ENCODE measurements at regions not wholly inside any gene's neighbourhood (a gene's known extent, or its start where the extent isn't known, plus 50 kb on each side); places are given as distances from the start of the nearest gene placed in this dataset.

DNA sequence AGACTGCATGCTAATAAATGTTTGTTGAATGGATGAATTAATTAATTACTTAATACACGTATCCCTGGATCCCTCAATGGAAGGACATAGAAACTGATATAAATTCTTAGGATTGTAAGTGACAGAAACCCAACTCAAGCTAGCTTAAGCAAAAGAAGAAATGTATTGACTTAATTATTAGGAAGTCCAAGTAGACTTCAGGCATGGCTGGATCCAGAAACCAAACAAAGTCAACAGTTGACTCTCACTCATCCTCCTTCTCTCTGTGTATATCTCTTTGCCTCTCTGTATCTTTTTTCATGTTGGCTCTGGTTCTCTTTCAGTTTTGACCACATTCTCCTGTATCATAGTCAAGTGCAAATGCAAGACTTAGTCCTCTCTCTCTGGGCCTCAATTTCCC lies 82.0 kb upstream of the CTNNBL1 start:
- ChIA-PET POLR2A (no interaction called here), CTCF (no interaction called here)
- Mint-ChIP-seq H3K27me3 (ENCODE audit: insufficient read depth, unreplicated experiment) (peaks cover 14% of the 10 kb centered on the region), H3K27ac (ENCODE audit: unreplicated experiment) (no peak overlapping the region), H3K36me3 (ENCODE audit: insufficient read depth, unreplicated experiment) (no peaks in the 10 kb centered on the region), H3K4me1 (ENCODE audit: low read depth, unreplicated experiment) (no peaks in the 10 kb centered on the region), H3K9me3 (ENCODE audit: unreplicated experiment) (no peaks in the 10 kb centered on the region), H3K4me3 (ENCODE audit: unreplicated experiment) (no peak overlapping the region)
- BruUV-seq (replicated peaks) = no TSS peak
- H3K4me1 ChIP-seq = no peaks in the 10 kb centered on the region
- intact Hi-C loops (cut with micrococcal nuclease; ENCODE audit: unreplicated experiment) = no loop called here
- no peak for DNase-seq
- H3K9me3 ChIP-seq = peaks cover 11% of the 10 kb centered on the region; the same call in 1 of the 2 replicates
- no peak overlapping the region for H3K4me3 ChIP-seq (ENCODE audit: low read depth, low read length)
- H3K27me3 ChIP-seq (replicated peaks; ENCODE audit: control insufficient read depth, insufficient read depth, low read length) = no peaks in the 10 kb centered on the region
- TF ChIP-seq, protein P1, sequence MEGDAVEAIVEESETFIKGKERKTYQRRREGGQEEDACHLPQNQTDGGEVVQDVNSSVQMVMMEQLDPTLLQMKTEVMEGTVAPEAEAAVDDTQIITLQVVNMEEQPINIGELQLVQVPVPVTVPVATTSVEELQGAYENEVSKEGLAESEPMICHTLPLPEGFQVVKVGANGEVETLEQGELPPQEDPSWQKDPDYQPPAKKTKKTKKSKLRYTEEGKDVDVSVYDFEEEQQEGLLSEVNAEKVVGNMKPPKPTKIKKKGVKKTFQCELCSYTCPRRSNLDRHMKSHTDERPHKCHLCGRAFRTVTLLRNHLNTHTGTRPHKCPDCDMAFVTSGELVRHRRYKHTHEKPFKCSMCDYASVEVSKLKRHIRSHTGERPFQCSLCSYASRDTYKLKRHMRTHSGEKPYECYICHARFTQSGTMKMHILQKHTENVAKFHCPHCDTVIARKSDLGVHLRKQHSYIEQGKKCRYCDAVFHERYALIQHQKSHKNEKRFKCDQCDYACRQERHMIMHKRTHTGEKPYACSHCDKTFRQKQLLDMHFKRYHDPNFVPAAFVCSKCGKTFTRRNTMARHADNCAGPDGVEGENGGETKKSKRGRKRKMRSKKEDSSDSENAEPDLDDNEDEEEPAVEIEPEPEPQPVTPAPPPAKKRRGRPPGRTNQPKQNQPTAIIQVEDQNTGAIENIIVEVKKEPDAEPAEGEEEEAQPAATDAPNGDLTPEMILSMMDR (IDR thresholded peaks at IDR 0.05; ENCODE audit: insufficient read depth in 1 of 2, low read depth in 1 of 2, low read length in 1 of 2, severe bottlenecking in 1 of 2, unreplicated experiment in 1 of 2) = no peak
- no peaks in the 10 kb centered on the region for H3K36me3 ChIP-seq (ENCODE audit: control insufficient read depth, insufficient read depth, low read length)

DNA sequence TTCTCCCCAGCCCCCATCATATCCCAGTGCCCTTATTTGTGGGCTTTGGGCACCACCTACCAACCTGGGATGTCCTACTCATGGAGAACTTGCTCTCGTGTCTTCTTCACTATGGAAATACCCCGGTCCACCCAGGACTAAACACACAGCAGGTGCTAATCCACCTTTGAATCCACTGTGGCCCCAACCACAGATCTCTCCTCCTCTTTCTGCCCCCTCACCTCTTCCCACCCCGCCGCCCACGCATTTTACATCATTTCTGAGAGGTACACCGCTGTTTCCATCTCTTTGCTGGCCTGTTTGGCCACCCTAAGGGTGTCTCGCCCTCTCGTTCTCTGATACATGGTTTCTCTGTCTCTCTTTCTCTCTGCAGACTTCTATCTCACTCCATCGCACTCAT lies 82.5 kb upstream of the CTNNBL1 start:
- H3K27ac Mint-ChIP-seq (ENCODE audit: unreplicated experiment) = no peak overlapping the region

DNA sequence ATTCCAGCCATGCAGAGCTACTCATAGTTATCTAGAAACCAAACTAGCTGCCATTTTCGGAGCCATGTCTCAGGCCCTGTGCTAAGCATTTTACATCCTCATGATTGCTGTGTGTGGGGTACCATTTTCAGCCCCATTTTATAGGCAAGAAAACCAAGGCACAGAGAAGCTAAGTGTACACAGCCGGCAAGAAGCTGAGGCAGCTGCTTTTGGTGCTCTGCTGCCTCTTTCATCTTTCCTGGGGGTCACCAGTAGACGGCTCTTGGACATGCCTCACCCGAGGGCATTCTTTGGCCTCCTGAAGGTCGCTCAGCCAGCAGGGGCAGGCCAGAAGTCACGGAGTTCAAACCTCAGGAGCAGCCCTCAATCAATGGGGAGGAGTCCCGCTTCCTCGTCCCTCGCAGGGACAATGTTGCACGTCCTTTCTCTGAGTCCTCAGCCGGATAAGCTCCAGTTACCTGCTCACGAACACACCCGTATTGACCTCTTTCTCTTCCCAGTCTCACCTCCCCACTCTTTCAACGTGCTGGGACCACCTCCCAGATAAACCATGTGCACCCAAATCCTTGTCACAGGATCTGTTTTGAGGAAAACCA lies 82.6 kb upstream of the BLCAP start:
- Histone ChIP-seq H3K4me3 (ENCODE audit: low read depth, low read length) (no peak overlapping the region), H3K36me3 (ENCODE audit: control insufficient read depth, insufficient read depth, low read length) (no peaks in the 10 kb centered on the region), H3K27me3 (replicated peaks; ENCODE audit: control insufficient read depth, insufficient read depth, low read length) (no peaks in the 10 kb centered on the region), H3K4me1 (no peaks in the 10 kb centered on the region), H3K9me3 (peaks cover 6% of the 10 kb centered on the region; the same call in 1 of the 2 replicates)
- BruUV-seq (replicated peaks) = no TSS peak
- DNase-seq = no peak
- intact Hi-C loops (cut with micrococcal nuclease; ENCODE audit: unreplicated experiment) = no loop called here
- Mint-ChIP-seq H3K27ac (ENCODE audit: unreplicated experiment) (no peak overlapping the region), H3K36me3 (ENCODE audit: insufficient read depth, unreplicated experiment) (no peaks in the 10 kb centered on the region), H3K4me3 (ENCODE audit: unreplicated experiment) (no peak overlapping the region), H3K9me3 (ENCODE audit: unreplicated experiment) (no peaks in the 10 kb centered on the region), H3K4me1 (ENCODE audit: low read depth, unreplicated experiment) (no peaks in the 10 kb centered on the region), H3K27me3 (ENCODE audit: insufficient read depth, unreplicated experiment) (peaks cover 13% of the 10 kb centered on the region)
- ChIA-PET CTCF (no interaction called here), POLR2A (interaction anchor here (0.6 kb wide), 1 partner anchor 123 kb away, joined by 3 read pairs; no protein-coding TSS in a partner anchor)
- TF ChIP-seq, protein P1 (IDR thresholded peaks at IDR 0.05; ENCODE audit: insufficient read depth in 1 of 2, low read depth in 1 of 2, low read length in 1 of 2, severe bottlenecking in 1 of 2, unreplicated experiment in 1 of 2) = no peak

More for the DNA sequence above, 82.5 kb upstream of the CTNNBL1 start:
- Mint-ChIP-seq H3K4me1 (ENCODE audit: low read depth, unreplicated experiment) (no peaks in the 10 kb centered on the region), H3K36me3 (ENCODE audit: insufficient read depth, unreplicated experiment) (no peaks in the 10 kb centered on the region), H3K4me3 (ENCODE audit: unreplicated experiment) (no peak overlapping the region), H3K9me3 (ENCODE audit: unreplicated experiment) (no peaks in the 10 kb centered on the region), H3K27me3 (ENCODE audit: insufficient read depth, unreplicated experiment) (peaks cover 12% of the 10 kb centered on the region)
- Histone ChIP-seq H3K27me3 (replicated peaks; ENCODE audit: control insufficient read depth, insufficient read depth, low read length) (no peaks in the 10 kb centered on the region), H3K4me1 (no peaks in the 10 kb centered on the region), H3K36me3 (ENCODE audit: control insufficient read depth, insufficient read depth, low read length) (no peaks in the 10 kb centered on the region), H3K9me3 (peaks cover 11% of the 10 kb centered on the region; the same call in 1 of the 2 replicates), H3K4me3 (ENCODE audit: low read depth, low read length) (no peak overlapping the region)
- ChIA-PET POLR2A (no interaction called here), CTCF (no interaction called here)
- DNase-seq = no peak
- intact Hi-C loops (cut with micrococcal nuclease; ENCODE audit: unreplicated experiment) = no loop called here
- TF ChIP-seq, protein P1 (IDR thresholded peaks at IDR 0.05; ENCODE audit: insufficient read depth in 1 of 2, low read depth in 1 of 2, low read length in 1 of 2, severe bottlenecking in 1 of 2, unreplicated experiment in 1 of 2) = no peak
- no TSS peak for BruUV-seq (replicated peaks)

Measured in Caco-2 (cell line).